Neutrophil (primary cell): ENCODE measurements at regions not wholly inside any gene's neighbourhood (a gene's known extent, or its start where the extent isn't known, plus 50 kb on each side); places are given as distances from the start of the nearest gene placed in this dataset.

Source experiments
- H3K27ac ChIP-seq: fragments of 200-600 bp; sonication (generic); 2 replicates; pipeline ENCODE4 v1.5.1; 2016; ENCODE audit warnings: mild to moderate bottlenecking, moderate library complexity
- H3K27me3 ChIP-seq: fragments of 200-600 bp; sonication (generic); 2 replicates; pipeline ENCODE4 v1.6.0; 2016; ENCODE audit warnings: mild to moderate bottlenecking
- H3K36me3 ChIP-seq: fragments of 200-600 bp; sonication (generic); 2 replicates; pipeline ENCODE4 v1.5.1; 2017
- H3K4me1 ChIP-seq, 2 experiments: fragments of 200-600 bp in 1 of 2; sonication (generic) in 1 of 2; 1 replicate in 1 of 2; 2 replicates in 1 of 2; pipeline versions ENCODE4 v1.5.1 to v1.6.1; 2013 to 2016; ENCODE audit warnings: low read depth in 1 of 2, low read length in 1 of 2, mild to moderate bottlenecking in 1 of 2, moderate library complexity in 1 of 2; ENCODE audit not compliant: control insufficient read depth in 1 of 2, insufficient read depth in 1 of 2
- H3K4me3 ChIP-seq, 2 experiments: fragments of 200-600 bp in 1 of 2; sonication (generic) in 1 of 2; 1 replicate in 1 of 2; 2 replicates in 1 of 2; pipeline ENCODE4 v1.5.1; 2013 to 2016; ENCODE audit warnings: low read depth in 1 of 2, low read length in 1 of 2, mild to moderate bottlenecking in 1 of 2, moderate library complexity in 1 of 2
- H3K9me3 ChIP-seq: fragments of 200-600 bp; sonication (generic); 2 replicates; pipeline ENCODE4 v1.5.1; 2016
- TF ChIP-seq, protein P1 (sequence below): fragments of 200-600 bp; sonication (generic); IDR thresholded peaks from 2 replicates; pipeline ENCODE4 v1.5.1; 2016; ENCODE audit warnings: antibody characterized with exemption

DNA sequence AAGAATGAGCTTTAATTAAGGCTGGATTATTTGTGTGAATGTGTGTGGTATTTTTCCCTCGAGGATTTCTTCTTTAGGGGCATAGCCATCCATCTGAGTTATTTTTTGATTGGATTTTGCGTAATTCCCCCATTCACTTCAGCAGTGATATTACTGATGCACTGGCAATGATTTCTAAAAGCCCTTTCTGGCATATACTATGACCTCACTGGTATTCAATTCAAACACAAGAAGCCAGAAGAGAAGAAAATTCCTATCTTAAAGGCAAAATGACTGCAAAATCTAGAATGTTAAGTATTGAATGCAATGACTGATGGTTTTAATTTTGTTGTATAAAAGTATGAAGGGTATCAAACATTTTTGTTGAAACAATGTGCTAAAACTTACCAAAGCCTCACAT, 71.1 kb upstream of the DDIT4L start:
- Histone ChIP-seq H3K27me3 (no peaks in the 10 kb centered on the region), H3K9me3 (no peaks in the 10 kb centered on the region), H3K27ac (no peak overlapping the region), H3K4me3 (no peak overlapping the region), H3K4me1 (peaks cover 0 to 15% of the 10 kb centered on the region in 2 experiments), H3K36me3 (no peaks in the 10 kb centered on the region)
- TF ChIP-seq, protein P1, sequence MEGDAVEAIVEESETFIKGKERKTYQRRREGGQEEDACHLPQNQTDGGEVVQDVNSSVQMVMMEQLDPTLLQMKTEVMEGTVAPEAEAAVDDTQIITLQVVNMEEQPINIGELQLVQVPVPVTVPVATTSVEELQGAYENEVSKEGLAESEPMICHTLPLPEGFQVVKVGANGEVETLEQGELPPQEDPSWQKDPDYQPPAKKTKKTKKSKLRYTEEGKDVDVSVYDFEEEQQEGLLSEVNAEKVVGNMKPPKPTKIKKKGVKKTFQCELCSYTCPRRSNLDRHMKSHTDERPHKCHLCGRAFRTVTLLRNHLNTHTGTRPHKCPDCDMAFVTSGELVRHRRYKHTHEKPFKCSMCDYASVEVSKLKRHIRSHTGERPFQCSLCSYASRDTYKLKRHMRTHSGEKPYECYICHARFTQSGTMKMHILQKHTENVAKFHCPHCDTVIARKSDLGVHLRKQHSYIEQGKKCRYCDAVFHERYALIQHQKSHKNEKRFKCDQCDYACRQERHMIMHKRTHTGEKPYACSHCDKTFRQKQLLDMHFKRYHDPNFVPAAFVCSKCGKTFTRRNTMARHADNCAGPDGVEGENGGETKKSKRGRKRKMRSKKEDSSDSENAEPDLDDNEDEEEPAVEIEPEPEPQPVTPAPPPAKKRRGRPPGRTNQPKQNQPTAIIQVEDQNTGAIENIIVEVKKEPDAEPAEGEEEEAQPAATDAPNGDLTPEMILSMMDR: no peak

DNA sequence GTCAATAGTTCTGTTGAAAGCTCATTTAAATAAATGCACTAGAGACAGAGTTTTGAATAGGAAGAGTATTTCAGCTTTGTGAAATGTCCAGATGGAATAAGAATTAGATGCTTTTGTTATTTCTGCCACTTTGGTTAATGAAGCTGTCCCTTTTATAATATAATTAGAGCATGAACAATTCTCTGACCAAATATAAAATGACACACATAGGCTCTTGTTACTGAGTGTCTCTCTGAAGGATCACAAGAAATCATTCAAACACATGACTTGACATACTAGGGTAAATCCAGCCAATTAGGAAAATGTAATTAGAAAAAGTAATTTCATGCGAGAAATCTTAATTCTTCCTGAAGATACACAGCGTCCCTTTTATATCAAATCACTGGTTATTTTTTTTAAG, 68.4 kb upstream of the DDIT4L start:
- no peak overlapping the region for H3K4me3 ChIP-seq
- TF ChIP-seq, protein P1: no peak

DNA sequence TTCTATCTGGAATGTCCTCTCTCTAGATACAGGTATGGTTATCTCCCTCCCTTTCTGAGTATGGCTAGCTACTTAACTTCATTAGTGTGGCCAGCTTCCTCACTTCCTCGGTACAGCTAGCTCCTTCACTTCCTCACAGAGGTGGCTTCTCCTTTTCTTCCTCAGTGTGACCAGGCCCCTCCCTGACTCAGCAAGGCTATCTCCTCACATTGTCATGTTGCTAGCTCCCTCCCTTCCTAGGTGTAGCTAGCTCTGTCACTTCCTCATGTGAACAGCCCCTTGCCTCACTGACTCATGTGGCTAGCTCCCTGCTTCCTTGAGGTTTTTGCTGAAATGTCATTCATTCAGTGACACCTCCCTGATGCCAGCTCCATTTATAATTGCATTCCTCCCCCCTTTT, 67.3 kb upstream of the DDIT4L start:
- no peaks in the 10 kb centered on the region for H3K9me3 ChIP-seq
- H3K36me3 ChIP-seq: no peaks in the 10 kb centered on the region
- no peak overlapping the region for H3K27ac ChIP-seq
- peaks cover 0 to 15% of the 10 kb centered on the region in 2 experiments for H3K4me1 ChIP-seq
- no peak overlapping the region for H3K4me3 ChIP-seq
- no peaks in the 10 kb centered on the region for H3K27me3 ChIP-seq
- TF ChIP-seq, protein P1: no peak

More for the DNA sequence above, 68.4 kb upstream of the DDIT4L start:
- H3K27me3 ChIP-seq: no peaks in the 10 kb centered on the region
- H3K9me3 ChIP-seq: no peaks in the 10 kb centered on the region
- no peaks in the 10 kb centered on the region for H3K36me3 ChIP-seq
- peaks cover 0 to 15% of the 10 kb centered on the region in 2 experiments for H3K4me1 ChIP-seq
- H3K27ac ChIP-seq: no peak overlapping the region

DNA sequence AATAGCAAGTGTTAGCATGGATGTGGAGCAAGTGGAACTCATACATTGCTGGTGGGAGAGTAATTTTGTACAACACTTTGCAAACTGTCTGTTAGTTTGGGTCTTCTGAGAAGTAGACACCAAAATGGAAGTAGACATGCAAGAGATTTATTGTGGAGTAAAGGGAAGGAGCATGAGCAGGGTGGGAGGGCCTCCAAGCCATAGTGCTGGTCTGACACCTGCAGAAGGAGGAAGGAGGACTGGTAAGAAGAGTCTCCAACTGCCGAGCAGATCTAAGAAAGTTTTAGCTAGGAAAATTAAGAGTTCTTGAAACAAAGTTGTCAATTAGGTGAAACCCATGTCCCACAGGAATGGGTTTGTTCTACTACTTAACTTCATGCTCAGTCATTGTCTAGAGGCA, 64.0 kb upstream of the DDIT4L start:
- H3K4me1 ChIP-seq: peaks cover 0 to 15% of the 10 kb centered on the region in 2 experiments
- H3K27ac ChIP-seq: no peak overlapping the region
- no peaks in the 10 kb centered on the region for H3K9me3 ChIP-seq
- H3K27me3 ChIP-seq: no peaks in the 10 kb centered on the region
- TF ChIP-seq, protein P1: no peak
- H3K36me3 ChIP-seq: no peaks in the 10 kb centered on the region
- H3K4me3 ChIP-seq: no peak overlapping the region

DNA sequence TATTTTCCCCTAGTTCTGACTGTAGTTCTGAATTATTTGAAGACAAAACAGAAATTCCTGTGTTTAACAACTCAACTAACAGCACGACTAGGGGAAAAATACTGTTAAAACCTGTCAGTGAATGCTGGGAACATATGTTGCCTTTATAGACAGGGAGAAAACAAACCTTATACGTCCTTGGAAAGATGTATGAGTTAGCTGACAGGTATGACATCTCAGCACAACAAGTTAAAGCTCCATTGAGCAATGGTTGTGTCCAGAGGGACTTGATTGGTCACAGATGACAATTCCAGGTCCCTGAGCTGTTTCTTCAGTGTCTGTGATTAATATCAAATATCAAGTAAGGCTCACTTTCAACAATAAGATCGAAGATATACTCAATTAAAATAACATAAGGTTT, 58.2 kb upstream of the DDIT4L start:
- Histone ChIP-seq H3K4me1 (no peaks in the 10 kb centered on the region), H3K9me3 (no peaks in the 10 kb centered on the region), H3K27ac (no peak overlapping the region), H3K4me3 (no peak overlapping the region), H3K27me3 (no peaks in the 10 kb centered on the region), H3K36me3 (no peaks in the 10 kb centered on the region)
- TF ChIP-seq, protein P1: no peak

DNA sequence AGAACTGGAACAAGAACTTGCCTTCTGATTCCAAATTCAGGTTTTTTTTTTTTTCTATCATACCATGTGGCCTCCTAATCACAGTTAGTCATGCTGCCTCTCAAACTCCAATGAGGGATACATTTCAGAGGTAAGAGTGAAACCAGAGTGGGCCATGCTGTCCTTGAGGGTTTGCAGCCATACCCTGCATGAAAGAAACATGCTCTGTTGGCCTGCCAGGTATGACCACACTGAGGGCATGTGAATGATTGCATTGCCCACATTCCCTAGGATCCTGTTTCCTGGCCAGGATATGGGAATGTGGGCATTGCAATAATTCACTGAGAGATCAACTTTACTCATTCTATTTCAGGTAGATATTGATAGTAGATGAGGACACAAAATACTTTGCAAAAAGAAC, 56.4 kb upstream of the DDIT4L start:
- H3K4me1 ChIP-seq: no peaks in the 10 kb centered on the region
- TF ChIP-seq, protein P1: no peak
- H3K9me3 ChIP-seq: no peaks in the 10 kb centered on the region
- H3K27me3 ChIP-seq: no peaks in the 10 kb centered on the region
- H3K36me3 ChIP-seq: no peaks in the 10 kb centered on the region
- no peak overlapping the region for H3K4me3 ChIP-seq
- no peak overlapping the region for H3K27ac ChIP-seq
